NCI-H69 (cell line): ENCODE measurements at regions not wholly inside any gene's neighbourhood (a gene's known extent, or its start where the extent isn't known, plus 50 kb on each side); places are given as distances from the start of the nearest gene placed in this dataset.

Experiments used
- DNase-seq: peaks from one replicate; lab custom pipeline; 2025; lab: John Stamatoyannopoulos, UW

DNA sequence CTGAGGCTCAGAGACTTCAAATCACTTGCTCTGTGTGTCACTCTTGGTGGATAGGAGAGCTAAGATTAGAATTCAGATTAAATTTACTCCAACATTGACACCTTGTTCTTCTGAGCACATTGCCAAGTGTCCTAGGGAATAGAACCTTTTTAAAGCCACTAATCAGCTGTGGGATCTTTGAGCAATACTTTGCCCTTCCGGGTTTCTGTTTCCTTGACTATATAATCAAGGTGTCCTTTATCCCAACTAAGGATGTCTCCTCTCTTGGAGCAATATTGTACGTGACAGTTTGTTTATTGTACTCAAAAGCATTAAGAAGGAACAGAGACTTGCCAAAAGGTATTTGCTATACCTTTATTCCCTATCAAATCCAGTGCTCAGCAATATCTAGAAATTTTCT is 170.9 kb upstream of the CADPS start:
- no peak for DNase-seq

- DNase-seq, result no peak
These were observed 171.4 kb upstream of the CADPS start for GRCh38 chr3:63046580-63046979.

GRCh38 chr3:63047068-63047467 is 171.9 kb upstream of the CADPS start:
- peak; percentile 31 for DNase-seq

DNA sequence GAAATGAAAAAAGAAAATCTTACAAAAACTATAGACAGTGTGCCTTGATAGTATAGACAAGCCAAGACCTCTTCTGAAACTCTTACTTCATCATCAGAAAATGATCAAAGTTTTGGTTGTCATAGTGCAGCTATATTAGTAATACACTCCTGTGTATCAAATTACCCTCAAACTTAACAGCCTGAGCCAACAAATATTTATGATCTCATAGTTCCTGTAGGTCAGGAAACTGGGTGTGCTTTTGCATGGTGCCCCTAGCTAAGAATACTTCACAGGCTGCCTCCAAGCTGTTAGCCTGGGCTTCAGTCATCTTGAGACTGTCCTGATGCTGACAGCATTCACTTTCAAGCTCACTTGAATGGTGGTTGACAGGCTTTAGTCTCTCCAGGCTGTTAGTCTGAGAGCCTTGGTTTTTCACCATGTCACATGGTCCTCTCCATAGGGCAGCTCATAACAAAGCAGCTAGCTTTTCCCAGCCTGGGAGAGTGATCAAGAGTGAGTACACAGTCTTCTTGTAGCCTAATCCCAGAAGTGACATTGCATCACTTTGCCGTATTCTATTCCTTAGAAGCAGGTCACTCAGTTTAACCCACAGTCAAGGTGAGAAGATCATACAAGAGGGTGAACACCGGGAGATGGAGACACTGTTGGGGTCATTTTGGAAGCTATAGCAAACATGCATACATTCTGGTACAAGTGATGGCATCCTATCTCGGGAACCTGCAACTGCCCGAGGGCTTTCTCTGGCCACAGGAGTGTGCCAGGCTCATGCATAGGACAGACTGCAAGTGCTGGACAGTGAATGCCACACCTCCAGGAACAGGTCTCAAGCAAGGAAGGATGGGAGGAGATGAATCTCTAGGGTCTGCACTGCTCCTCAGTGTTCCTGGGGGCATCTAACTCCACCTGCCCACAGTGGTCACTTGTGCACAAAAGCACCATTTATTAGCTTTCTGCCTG is 173.4 kb upstream of the CADPS start:
- DNase-seq, result peak; percentile 24

DNA sequence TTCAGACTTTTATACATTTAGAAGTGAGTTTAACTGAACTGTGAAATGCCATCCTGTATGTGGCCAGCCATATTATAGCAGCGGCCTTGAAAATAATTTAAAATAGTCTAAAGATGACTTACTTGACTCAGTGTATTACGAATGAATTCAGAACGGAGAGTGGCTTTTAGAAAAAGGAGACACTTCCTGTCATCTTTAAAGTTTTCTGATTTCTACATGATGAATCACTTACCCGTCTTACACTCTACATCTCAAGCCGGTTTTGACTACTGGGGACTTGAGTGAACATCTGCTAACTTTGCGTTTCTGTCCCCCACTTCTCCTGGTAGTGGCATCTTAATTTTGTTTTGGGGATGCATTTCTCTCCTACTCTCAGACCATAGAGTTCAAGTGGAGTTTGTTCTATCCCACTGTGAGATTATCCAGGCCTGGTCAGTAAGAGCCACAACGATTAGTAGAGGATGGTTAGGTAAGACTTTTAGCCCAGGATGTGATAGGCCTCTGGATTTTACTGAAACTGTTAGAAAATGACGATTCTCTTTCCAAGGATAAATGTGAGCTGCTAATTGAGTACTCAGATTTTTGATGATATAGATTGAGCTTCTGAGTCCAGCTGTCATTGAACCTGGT is 175.4 kb upstream of the CADPS start:
- DNase-seq, result no peak

- peak; percentile 75 for DNase-seq
These were observed 176.7 kb upstream of the CADPS start for GRCh38 chr3:63051920-63052319.

GRCh38 chr3:63056932-63057331 is 181.7 kb upstream of the CADPS start:
- DNase-seq, result no peak

GRCh38 chr3:63060412-63060811 is 185.2 kb upstream of the CADPS start:
- DNase-seq, result peak; percentile 80

- DNase-seq, result no peak
These were observed 186.2 kb upstream of the CADPS start for GRCh38 chr3:63061449-63061848.

DNA sequence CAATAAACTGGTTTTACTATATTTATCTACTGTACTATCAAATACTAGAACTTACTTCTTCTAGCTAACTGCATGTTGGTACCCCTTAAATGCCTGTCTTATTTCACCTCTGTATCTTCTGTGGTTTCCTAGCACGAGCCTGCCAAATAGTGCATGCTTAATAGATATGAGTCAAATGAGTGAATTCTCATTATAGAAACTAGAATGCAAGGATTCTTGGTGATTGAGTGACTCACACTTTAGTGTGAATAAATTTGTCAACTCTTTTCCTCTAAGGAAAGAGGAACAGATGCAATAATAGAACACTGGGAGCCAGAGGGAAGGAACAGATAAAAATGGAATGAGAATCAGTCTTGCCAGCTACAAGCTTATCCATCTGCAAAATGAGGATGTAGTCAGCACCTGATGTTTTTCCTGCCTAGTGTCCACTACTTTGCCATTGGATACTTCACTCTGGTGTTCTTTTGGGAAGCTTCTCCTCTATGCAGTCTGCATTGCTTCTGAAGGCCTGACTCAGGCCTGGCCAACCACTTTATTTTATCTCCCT is 189.1 kb upstream of the CADPS start:
- no peak for DNase-seq

GRCh38 chr3:63067999-63068645 is 192.9 kb upstream of the CADPS start:
- DNase-seq, result no peak

- peak; percentile 74 for DNase-seq
These were observed 194.7 kb upstream of the CADPS start for GRCh38 chr3:63069806-63070475.

DNA sequence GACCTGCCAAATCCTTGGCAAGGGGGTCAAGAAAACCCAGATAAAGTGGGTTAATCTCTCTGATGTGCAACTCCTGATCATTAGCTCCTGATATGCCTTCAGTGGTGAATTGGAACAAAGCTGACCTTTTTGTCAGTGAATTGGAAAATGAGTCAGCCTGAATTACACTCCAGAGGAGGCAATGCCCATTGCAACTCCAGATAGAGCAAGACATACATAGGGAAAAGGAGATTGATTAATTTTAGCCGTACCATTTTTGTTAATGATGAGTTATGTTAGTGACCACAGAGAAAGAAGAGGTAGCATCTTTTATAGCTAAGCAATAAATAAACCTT is 195.2 kb upstream of the CADPS start:
- DNase-seq, result peak; percentile 66

DNA sequence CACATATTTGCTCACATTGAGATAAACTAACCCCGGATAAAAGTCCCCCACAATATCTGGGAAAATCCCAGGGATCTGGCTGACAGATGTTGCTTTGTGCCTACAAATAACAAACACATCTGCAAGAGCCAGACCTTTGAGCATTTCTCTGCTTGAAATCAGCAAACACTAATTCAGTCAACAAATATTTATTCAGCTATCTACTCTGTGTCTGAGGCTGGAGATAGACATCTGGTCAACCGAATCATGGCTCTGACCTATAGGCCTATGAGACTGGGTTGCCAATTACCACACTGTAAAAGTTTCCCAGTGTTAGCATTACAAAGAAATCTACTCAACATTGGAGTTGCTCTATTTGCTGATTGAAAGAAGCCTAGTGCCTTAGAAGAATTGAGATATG is 201.1 kb upstream of the CADPS start:
- peak; percentile 88 for DNase-seq

DNA sequence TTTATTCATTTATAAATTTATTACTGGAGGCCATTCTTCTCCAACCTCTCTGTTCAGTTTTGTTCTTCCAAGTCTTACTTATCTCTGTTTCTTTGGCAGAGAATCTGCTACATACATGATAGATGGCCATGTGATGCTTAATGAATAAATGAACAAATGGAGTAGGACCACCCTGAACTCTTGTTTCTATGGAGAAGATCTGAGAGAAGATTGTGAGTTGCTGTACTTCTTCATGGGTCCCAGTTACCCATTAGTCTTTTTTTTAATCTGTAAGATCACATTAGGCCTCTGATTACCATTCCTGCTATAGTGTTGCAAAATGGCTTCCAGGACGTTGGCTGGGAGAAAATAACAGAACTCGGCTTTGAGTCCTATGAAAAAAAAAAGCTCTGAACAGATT is 191.9 kb upstream of the SYNPR start:
- DNase-seq, result no peak

GRCh38 chr3:63089007-63089750 is 188.9 kb upstream of the SYNPR start:
- DNase-seq, result no peak

DNA sequence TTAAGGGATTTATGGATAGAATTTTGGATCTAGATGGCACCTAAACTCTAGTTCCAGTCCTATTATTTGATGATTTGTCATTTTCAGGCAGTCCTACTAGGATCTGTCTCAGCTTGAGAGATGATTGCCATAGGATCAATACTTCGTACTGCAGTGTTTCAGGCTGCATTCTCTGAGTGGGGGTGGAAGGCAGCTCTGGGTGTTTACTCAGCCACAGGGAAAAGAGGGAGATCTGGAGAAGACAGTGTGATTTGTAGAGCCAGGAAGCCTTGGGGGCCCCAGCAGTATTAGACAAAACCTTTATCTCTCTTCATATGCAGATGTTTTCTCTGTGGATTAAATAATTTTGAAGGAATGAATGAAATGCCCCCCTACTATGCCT is 188.4 kb upstream of the SYNPR start:
- no peak for DNase-seq

- DNase-seq, result no peak
These were observed 187.5 kb upstream of the SYNPR start for GRCh38 chr3:63090656-63091055.

- no peak for DNase-seq
These were observed 185.6 kb upstream of the SYNPR start for GRCh38 chr3:63092515-63092914.

DNA sequence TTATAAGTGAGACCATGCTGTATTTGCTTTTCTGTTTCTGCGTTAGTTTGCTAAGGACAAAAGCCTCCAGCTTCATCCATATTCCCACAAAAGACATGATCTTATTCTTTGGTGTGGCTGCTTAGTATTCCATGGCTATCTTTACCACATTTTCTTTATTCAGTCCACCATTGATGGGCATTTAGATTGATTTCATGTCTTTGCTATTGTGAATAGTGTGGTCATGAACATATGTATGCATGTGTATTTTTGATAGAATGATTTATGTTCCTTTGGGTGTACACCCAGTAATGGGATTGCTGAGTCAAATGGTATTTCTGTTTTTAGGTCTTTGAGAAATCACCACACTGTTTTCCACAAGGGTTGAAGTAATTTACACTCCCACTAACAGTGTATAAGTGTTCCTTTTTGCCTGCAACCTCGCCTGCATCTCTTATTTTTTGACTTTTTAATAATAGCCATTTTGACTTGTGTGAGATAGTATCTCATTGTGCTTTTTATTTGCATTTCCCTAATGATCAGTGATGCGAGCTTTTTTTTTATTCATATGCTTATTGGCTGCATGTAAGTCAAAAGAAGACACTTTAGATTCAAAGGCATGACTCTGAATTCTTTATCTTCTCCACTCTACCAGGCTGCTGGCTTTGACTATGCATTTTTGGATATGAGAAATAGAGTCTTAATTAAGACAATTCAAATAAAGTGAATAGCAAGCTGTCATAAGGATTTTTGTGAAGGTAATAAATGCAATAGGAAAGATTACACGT is 183.3 kb upstream of the SYNPR start:
- DNase-seq, result no peak
